ENCODE measurements at regions not wholly inside any gene's neighbourhood (a gene's known extent, or its start where the extent isn't known, plus 50 kb on each side); places are given as distances from the start of the nearest gene placed in this dataset.

DNA sequence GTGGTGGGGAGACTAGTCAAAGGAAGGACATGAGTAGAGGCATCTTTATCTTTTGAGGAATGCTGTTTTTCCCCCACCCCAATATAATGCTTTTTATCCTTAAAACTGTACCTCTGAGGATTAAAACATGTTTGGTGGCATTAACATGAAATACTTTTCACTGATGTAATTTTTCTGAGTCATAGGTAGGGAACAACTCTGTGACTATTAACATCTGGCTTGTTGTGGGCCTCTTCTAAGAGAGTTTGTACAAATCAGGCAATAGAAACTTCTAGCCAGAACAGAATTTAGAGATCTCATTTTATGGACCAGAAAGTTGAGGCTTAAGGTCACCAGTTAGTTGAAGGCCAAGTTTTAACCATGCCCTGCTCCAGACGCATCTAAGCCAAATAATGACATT, 207.6 kb downstream of the SOX3 start:
- TF ChIP-seq, protein P1, sequence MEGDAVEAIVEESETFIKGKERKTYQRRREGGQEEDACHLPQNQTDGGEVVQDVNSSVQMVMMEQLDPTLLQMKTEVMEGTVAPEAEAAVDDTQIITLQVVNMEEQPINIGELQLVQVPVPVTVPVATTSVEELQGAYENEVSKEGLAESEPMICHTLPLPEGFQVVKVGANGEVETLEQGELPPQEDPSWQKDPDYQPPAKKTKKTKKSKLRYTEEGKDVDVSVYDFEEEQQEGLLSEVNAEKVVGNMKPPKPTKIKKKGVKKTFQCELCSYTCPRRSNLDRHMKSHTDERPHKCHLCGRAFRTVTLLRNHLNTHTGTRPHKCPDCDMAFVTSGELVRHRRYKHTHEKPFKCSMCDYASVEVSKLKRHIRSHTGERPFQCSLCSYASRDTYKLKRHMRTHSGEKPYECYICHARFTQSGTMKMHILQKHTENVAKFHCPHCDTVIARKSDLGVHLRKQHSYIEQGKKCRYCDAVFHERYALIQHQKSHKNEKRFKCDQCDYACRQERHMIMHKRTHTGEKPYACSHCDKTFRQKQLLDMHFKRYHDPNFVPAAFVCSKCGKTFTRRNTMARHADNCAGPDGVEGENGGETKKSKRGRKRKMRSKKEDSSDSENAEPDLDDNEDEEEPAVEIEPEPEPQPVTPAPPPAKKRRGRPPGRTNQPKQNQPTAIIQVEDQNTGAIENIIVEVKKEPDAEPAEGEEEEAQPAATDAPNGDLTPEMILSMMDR (IDR thresholded peaks at IDR 0.05) = no peak
- no peak for TF ChIP-seq POLR2A (IDR thresholded peaks at IDR 0.05)
